GM21390 (cell line): ENCODE measurements at regions not wholly inside any gene's neighbourhood (a gene's known extent, or its start where the extent isn't known, plus 50 kb on each side); places are given as distances from the start of the nearest gene placed in this dataset.
"Not testable (repeated sequence)": the region's sequence is repeated elsewhere in the genome, so short reads cannot be mapped to it uniquely, and the experiment has no call there.

Source experiments
- ATAC-seq: cut with Tn5 transposase; IDR thresholded peaks from one replicate; pipeline ENCODE4 v1.9.1; 2021; ENCODE audit not compliant: unreplicated experiment

DNA sequence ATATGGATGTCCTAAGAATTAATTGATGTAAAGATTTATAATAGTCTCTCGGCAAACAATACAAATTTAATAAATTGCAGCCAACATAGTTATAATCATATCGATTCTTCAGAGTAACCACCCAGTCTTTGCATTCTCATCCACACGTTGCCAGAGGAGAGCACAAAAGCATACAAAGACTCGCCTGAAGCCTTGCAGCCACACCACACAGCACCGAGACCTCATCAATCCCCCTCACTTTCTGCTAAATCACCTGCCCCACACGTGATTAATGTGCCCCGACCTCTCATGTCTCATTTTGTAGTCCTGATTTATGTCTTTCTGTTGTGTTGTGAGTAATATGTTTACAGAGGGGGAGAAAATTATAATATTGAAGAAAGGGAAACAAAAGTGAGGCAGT is 510.4 kb downstream of the TRIML1 start:
- no peak for ATAC-seq

DNA sequence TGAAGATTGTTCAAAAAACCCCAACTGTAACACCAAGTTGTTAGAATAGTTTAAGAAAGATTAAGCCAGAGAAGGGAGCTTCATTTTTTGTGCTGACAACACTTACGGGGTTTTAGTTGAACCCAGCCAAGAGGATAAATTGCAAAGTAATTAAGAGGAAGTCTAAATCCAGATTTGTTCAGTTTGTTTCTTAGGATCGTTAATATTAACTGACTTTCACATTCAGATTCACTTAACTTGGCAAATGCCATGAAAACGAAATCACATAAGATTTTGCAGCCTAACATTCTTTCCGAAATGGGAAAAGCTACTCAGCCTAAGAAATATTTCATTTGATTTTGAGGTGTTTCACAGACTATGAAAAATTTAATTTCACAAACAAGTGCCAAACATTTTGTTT is 511.3 kb downstream of the TRIML1 start:
- no peak for ATAC-seq

DNA sequence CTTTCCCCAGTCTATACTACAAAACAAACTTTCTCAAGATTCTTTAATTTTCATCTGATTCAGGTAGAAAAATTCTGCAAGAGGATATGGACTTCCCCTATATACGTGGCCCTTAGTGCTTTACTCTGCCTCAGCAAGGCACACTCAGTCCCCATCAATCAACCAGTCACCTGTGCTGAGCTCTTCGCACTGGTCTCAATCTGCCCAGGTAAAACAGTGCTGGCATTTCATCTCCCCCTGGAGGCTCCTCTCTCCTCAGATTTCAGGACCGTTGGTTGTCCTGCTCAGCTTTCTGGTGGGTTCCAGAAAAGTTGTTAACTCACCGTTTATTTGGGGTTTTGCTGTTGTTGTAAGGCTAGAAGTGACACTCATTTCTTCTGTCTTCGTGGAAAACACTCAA is 518.1 kb downstream of the TRIML1 start:
- no peak for ATAC-seq

DNA sequence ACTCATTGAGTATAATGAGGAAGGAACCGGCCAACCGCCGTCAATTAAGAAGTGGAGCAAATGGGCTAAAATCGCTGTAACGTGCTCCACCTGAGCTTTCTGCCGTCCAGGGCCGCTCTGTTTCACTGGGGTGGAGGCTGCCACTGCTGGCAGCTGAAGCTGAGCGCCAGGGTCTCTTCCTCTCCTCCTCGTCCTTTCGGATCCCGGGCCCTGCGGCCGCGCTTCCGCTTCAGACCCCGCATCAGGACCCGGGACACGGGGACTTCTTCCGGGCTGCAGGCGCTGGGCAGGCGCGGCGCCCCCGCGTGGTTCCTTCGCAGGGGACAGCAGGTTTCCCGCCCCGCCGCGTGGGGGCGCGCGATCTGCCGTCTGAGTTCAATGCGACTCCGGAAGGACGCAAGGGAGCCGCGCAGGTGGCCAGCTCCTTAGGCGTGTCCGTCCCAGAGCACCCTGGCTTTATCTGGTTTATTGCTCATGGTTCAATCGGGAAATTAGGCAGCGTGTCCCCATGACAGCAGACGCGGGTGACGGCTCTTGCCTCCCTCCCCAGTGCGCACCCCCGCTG is 519.8 kb downstream of the TRIML1 start:
- ATAC-seq = no peak

DNA sequence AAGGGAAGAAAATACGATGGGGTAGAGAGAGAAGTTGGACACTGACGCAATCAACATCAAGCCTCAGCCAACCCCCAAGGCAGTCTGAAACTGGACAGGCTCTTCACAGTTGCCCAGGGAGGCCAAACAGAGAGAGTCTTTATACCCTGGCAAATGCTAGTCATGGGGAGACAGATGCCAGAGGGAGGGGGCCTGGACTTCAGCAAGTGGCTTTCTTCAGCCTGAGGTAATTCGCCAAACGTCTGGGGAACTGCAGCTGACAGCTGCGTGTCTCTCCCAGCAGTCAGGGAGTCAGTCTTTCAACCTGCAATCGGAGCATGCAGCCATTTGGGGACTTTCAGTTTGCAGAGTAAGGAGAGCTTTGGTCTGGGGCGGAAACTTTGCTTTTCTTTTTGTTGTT is 521.6 kb downstream of the TRIML1 start:
- no peak for ATAC-seq

DNA sequence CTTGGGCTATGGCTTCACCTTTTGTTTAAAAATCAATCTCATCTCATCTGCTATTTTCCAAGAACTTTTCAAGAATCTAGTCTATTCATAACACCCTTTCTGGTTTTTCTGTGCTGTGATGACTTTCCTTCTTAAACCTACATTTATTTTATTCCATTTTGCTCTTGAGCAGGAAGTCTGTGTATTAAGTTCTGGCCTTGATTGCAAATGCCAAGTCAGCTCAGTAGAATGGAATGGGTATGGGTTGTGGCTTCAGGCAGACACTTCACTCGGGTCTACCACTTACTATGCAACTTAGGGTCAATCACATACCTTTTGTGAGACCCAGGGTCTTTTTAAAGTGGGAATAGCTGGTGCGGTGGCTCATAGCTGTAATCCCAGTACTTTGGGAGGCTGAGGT is 522.3 kb downstream of the TRIML1 start:
- ATAC-seq = no peak

DNA sequence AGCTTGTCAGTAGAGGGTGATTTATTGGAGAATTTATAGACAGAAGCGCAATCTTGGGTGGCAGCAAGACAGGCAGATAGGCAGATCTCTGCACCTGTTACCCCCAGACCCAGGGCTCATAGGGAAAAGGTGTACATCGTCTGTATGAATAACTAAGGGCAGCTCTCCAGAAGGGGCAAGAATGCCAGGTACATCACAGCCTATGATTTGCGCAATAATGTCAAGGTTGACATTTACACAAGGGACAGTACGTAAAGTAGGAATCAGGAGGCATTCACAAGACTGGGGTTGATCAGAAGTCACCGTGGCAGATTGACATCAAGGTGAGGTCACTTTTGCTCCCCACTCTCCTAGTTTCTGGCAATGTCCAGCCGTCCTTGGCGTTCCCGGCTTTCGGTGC is 524.1 kb downstream of the TRIML1 start:
- ATAC-seq = no peak

GRCh38 chr4:188665491-188666457 is 526.5 kb downstream of the TRIML1 start:
- ATAC-seq = no peak

GRCh38 chr4:188678691-188679090 is 539.5 kb downstream of the TRIML1 start:
- ATAC-seq = not testable (repeated sequence)

DNA sequence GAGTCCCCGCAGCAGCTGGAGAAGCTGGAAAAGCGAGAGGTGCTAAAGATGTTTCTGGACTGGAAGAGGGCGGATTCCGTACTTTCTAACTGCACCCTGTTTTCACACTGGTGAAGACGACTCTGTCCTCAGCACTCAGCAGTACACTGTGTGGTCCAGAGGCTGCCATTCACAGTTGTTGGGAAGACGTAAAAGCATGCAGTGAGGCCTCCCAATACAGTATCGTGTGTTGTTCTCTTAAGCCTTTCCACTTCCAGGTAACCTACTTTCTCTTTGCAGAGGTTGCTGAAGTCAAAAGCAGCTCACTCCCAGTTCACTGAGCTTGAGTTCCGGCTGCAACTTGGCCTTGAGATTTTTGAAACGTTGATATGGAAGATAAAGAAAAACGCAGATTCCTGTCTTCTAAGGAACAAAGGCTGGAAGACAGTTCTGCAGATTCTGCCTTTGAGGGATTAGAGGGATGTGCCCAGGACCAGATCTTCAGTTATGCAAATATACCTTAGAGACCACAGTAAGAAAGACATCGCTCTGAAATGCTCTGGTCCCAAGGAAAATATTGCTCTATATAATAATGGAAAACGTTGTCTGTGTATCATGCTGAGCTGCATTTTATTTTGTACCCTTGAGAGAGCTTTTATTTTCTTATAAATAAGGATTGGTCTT is 540.9 kb downstream of the TRIML1 start:
- ATAC-seq = no peak

DNA sequence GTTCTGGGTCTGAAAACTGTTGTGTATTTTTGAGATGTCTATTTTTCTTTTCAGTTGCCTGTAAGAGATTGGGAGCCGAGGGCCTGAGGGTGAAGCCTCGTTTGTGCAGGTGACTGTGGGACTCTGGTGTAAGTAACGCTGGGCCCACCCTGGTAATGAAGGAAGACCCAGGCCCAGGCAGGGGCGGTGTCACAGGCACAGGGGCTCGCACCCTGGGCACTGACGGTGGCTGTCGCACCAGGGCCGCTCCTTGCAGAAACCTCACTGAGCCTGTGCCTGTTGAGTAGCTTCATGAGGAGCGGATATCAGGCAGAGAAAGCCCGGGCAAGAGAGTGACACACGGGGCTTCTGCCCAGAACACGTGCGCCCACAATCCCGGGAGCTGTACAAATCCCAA is 541.4 kb downstream of the TRIML1 start:
- ATAC-seq = no peak

DNA sequence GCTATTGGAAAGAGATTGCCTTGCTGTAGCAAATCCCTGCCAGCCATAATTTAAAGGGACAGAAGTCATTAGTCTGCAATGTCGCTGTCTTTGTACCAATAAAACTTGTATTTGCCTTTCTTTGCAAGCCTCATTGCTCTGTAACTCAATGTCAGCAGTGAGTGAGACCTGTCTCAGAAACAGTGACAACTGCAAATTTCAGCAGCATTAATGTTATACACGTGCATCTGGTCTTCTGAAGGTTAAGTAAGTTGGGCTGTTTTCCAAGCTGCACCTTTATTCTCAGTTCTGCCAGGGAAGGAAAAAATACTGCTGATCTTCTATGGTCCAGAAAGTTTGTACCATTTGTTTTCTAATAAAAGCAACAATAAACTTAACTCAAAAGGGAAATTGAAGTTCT is 543.1 kb downstream of the TRIML1 start:
- ATAC-seq = no peak

GRCh38 chr4:188683571-188683970 is 544.3 kb downstream of the TRIML1 start:
- ATAC-seq = no peak

DNA sequence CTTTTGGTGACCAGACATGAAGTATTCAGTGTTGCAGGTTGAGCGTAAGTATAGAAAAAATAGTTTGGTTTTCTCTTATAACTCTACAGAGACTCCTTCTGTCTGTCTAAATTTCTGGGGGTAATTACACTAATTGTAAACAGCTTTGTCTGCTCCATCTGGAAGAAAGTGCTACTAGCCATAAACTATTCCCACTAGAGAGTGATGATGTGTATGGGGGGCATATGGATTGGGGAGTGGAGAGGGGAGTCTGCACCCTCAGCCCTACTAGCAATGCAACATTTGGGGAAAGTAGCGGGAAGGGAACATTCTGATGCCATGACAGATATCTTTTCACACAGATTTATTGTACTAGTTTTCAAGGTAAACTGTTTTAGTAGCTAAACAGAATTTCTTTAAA is 549.7 kb downstream of the TRIML1 start:
- no peak for ATAC-seq

DNA sequence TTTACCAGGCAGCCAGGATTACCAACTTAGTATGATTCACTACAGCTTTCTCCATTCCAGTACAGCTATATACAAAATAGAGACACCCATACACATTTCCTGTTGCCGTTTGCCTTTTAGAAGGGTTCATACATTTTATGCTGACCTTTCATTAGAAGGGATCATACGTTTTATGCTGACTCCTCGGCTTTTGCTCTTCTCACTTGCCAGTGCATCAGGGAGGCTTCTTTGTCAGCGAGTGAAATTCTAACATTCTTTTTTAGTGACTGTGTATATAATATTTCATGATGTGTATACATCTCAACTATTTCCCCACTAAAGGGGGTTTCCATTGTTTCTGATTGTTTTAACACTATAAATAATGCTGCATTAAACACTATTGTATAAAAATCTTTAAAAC is 552.6 kb downstream of the TRIML1 start:
- ATAC-seq = no peak

DNA sequence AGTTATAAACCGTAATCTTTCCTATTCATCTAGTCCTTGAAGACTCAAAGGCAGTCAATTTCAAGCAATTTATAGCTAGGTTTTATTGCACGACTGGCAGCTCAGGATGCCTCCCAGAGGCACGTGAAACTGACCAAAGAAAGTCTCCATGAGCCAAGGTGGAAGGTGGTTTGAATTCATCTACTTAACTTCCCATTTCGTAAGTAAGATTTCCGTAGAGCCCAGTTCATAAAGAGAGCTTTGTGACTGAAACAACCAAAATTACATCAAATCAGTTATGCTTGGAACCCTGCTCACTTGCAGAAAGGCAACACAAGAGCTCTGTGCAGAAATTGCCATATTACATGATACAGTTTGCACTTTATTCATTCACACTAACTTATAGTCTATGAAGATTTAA is 556.0 kb downstream of the TRIML1 start:
- ATAC-seq = no peak

DNA sequence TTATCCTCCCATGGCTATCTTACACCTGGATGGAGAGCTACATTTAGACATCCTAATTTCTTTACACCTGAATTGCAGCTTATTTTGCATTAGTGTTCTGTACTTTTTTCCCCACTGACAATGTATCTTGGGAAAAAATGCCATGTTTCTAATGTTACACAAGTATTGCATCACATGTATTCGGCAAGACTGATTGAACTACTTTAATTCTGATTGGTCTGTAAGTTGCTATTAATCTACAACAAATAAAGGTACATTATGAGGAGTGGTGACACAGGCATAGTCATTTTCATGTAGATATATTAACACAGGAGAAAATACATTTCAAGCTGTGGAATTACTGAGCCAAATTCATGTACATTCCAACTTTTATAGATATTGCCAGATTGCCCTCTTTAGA is 558.0 kb downstream of the TRIML1 start:
- no peak for ATAC-seq

GRCh38 chr4:188701952-188702351 is 562.7 kb downstream of the TRIML1 start:
- ATAC-seq = no peak

DNA sequence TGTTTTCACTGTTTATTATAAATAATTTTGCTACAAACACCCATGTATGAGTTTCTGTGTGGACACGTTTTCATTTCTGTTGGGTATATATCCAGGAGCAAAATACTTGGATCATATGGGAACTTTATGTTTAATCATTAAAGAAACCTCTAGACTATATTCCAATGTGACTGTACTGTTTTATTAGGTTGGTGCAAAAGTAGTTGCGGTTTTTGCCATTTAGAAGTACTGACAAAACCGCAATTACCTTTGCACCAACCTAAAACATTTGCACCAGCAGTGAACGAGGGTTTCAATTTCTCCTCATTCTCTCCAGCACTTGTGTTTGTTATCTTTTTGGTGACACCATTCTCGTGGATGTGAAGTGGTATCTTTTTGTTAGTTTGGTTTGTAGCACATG is 565.0 kb downstream of the TRIML1 start:
- no peak for ATAC-seq

DNA sequence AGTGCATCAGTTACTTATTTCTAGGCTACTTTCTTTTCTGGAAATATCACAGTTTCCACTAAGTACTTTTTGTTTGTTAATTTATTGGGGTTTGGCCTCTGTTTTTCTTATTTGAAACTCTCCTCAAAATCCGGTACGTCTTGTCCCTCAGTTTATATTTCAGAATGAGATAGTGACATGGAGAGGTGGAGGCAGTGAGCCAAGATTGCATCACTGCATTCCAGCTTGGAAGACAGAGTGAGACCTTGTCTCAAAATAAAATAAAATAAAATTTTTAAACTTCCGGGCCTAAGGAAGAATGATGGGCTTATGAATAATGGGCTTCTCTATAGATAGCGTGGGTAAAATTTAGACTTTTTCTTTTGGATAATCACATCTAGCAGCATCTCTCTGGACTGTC is 567.8 kb downstream of the TRIML1 start:
- ATAC-seq = no peak

DNA sequence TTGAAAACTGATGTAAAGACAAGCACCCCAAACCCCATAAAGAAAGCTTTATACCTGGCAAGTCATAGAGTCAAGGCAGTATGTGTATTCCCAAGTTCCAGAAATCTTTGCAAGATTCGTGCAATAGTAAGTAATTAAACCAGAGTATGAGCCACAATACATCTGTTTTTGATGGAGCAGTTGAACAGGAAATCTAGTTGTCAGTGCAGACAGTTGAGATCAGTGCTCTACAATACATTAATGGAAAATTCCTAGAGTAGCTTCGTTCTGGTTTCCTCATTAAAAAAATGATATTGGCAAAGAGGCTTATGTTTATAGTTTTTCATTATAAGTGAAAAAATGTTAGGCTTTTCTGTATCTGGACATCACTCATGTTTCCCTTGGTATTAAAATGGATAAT is 575.3 kb downstream of the TRIML1 start:
- no peak for ATAC-seq

DNA sequence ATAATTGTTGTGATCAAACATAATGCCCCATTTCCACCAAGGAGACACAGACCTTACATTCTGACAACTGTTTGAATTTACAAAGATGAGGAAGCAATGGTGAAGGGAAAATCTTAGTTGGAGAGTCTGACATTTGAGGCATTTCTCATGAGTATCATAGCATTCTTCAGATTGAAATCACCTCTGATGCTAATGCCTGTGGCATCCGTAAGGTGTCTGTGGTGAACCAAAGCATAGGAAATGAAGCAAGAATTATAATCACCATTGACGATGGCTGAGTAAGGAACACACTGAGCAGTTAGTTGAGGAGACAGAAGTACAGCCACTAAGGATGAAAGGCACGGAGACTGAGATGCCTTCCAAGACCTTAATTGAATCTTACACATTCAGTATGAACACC is 575.7 kb downstream of the TRIML1 start:
- ATAC-seq = no peak
